NCI-H2196 treated with DMSO at 0.1 percent for 48 hours (cell line): ENCODE measurements at regions not wholly inside any gene's neighbourhood (a gene's known extent, or its start where the extent isn't known, plus 50 kb on each side); places are given as distances from the start of the nearest gene placed in this dataset.
"Not testable (repeated sequence)": the region's sequence is repeated elsewhere in the genome, so short reads cannot be mapped to it uniquely, and the experiment has no call there.

Experiments
- DNase-seq: peaks from one replicate; lab custom pipeline; 2025; ENCODE audit not compliant: unreplicated experiment; lab: John Stamatoyannopoulos, UW

DNA sequence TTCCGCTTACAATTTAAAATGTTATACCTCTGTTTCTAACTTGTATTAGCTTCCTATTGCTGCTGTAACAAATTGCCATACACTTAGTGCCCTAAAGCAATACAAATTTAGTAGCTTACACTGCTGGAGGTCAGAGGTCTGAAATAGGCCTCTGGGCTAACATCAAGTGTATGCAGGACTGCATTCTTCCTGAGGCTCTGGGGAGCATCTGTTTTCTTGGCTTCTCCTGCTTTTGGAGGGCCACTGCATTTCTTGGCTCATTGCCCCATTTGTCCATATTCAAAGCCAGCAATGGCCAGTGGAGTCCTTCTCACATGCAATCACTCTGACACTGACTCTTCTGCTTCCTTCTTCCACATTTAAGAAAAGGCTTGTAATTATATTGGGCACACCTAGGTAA lies 639.8 kb upstream of the INTU start:
- no peak for DNase-seq

DNA sequence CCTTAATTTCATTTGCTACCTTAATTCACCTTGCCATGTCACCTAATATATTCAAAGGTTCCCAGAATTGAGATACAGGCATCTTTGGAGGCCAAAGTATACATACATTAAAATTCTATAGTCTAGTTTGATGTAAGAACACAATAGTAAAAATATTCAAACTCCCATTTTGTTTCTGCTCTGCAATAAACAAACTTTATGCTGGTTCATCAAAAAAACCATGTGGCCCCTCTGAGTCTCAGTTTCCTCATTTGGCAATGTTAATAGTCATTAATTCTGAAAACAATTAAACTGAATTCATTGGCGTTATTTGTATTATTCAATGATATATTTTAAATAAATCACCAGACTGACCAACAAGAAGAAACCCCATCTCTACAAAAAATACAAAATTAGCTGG lies 639.4 kb upstream of the INTU start:
- no peak for DNase-seq

DNA sequence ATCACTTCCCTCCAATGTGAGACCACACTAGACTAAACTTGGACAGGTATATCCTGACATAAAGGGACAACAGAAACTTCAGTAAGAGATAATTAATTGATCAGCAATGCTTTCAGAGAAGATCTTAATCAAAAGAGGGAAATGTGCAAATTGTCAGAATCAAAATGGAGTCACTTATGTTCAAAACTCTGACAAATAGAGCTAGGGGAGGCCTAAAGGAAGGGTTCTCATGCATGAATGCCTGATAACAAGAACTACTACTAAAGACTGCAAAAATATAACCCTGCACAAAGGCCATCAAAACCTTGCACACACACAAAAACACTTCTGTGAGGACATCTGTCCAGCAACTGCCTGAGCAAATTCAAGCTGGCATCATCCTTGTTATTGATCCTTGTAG lies 637.5 kb upstream of the INTU start:
- DNase-seq = no peak

DNA sequence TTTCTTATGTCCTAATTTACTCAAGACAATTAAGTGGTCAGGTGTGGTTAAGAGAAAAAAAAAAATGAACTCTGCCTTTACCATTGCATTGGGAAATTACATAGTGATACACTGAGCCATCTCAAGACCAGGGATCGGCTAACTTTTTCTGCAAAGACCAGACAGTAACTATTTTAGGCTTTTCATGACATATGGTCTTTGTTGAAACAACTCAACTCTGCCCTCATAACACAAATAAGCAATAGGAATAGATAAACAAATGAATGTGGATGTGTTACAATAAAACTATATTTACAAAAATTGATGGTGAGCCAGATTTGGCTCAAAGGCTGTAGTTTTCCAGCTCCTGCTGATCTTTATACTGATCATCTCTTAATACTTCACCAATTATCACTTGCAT lies 632.6 kb upstream of the INTU start:
- DNase-seq = no peak

DNA sequence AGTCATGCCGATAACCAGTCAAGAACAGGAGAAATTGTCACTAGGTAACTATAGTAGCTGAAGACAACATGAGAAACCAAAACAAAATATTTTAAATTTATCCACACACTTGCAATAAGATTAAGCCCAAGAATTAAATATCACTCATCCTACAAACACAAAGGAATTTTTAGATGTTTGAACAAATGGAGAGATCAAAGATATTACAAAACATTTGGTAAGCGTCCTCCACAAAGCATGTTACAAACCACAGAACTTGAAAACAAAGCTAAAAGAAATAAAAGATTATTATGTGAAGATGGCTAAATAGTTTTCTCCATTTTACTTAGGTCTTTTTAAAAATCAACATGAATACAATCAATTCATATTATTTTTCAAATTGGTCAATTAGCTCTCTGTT lies 631.9 kb upstream of the INTU start:
- no peak for DNase-seq

DNA sequence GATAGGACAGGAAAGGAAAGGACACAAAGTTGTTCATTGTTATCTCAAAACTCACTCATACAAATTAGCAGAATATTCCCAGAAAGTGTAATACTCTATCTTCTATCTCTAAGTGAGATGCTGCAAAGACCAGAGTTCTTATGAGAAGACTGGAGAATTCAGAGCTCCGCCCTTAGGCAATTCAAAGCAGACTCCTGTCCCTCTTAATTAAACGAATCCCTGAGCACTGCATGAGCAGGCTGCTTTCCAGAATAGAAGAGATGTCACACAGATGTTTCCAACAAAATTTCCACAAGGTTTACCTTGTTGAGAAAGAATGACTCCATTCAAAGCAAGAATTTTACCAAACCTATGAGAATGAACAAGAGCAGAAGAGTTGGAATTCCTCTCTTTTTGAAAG lies 630.8 kb upstream of the INTU start:
- no peak for DNase-seq

DNA sequence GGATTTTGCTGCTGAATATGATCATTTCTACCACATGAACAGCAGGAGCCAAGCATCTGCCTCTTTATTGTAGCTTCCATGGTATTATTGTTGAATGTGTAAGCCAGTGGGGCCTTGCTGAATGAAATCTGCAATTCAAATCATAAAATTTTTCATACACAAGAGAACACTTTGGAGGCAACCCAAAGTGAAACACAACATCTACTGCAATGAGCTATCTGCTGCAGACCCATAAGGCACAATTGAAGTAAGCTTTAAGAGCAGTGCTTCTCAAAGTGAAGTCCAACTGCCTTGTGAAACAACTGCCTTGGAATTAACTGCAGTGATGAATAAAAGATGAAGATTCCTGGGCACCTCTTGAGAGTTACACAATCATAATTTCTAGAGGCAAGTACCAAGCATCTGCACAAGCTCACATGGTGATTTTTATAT lies 626.3 kb upstream of the INTU start:
- no peak for DNase-seq

DNA sequence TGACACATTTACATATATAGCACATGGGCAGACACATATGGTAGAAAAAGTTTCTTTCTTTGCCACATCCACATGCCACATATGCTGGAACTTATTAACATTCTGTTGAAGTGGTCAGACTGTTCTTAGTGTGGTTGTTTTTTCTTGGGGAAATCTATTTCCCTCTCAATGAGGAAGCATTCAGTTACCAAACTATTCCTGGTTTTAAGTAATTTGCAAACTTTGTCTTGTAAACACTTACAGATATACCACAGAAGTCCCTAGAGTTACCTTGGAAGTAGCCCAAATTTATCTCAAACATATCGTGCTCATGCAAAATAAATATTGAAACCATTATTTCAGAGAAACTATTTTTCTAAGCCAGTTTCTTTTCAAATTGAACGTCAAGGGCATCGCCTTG lies 625.5 kb upstream of the INTU start:
- DNase-seq = no peak

DNA sequence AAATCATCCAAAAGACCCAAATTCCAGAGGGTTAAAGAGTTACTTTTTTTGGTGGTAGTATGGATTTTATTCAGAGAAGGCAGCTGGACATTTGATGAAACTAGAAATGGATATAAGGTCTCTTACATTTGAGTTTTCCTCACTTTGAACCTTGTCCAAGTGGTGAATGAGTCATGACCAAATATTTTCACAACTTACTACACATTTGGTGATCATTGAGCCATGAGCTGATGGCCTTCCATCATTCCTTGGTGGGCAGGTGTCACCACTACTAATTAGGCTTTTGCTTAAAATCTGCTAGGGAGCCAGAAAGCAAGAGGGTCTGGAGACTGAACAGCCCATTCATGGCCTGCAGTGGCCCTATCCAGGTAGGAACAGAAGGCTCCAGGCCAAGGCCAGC lies 620.2 kb upstream of the INTU start:
- DNase-seq = no peak

DNA sequence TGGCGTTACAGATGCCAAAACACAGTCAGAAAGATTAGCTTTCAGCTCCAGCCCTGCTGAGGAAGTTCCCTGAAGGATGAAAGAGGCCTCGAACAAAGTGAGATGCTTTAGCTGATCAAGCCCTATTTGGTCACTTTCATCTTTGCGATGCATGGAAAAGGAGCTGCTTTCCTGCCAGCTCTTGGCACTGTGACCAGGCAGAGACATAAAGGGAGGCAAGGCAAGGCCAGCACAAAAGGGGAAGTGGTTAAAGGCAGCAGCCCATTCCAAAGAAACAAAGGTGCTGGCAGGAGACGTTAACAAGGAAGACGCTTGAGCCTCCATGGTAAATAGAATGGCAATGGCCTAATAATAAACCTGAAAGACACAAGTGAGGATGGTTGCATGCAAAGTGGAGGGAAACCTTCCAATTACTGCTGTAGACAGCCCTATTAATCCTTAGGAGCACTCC lies 617.1 kb upstream of the INTU start:
- no peak for DNase-seq

DNA sequence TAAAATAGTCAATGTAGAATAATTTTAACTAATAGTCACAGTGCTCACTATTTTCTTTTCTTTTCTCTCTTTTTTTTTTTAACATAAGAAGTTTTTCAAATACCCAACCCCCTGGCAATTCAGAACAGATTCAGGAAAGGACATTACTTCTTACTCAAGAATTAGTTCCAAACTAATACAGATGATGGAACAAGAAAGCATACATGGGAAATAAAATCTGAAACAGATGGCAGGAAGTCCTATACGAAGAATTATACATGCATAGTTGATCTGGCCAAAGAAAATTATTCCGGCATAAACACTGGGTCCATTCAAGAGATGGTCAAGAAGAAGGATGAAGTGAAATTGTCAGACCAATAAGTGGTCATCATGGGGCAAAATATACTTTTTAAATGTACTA lies 614.4 kb upstream of the INTU start:
- DNase-seq = no peak

DNA sequence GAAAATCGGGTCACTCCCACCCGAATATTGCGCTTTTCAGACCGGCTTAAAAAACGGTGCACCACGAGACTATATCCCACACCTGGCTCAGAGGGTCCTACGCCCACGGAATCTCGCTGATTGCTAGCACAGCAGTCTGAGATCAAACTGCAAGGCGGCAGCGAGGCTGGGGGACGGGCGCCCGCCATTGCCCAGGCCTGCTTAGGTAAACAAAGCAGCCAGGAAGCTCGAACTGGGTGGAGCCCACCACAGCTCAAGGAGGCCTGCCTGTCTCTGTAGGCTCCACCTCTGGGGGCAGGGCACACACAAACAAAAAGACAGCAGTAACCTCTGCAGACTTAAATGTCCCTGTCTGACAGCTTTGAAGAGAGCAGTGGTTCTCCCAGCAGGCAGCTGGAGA lies 611.9 kb upstream of the INTU start:
- not testable (repeated sequence) for DNase-seq

DNA sequence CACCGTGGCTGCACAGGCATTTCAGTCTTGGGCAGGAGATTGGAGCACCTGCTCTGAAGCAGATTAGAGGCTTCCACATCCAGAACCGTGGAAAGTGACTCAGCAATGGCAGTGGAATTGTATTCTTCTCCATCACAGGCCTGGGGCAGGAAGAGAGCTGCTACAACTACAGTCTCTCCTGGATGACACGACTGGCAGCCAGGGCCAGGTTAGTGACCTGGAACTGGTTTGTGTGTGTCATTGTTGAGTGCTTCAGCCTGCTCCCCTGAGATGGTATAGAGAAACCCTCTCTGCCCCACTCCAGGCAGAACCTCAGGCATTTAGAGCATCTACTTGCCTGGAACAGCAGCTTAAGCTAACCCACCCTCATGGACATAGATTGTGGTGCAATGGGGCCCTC lies 596.5 kb upstream of the INTU start:
- DNase-seq = no peak

DNA sequence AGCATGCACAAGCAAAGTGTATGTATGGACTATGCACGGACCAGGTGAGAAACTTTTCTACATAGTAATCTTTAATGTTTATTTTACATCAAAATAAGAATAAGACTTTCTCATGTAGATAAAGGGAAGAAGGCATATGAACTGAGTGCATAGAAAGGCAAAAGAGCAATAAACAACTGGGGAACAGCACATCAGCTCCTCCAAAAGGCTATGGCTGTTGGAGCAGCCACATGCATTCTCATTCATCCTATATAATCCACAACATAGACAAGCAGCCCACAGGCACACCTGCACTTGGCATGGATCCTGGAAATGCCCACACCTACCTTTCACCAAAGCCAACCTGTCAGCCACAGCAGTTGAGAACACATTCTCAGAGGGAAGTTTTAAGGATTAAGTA lies 586.9 kb upstream of the INTU start:
- no peak for DNase-seq

DNA sequence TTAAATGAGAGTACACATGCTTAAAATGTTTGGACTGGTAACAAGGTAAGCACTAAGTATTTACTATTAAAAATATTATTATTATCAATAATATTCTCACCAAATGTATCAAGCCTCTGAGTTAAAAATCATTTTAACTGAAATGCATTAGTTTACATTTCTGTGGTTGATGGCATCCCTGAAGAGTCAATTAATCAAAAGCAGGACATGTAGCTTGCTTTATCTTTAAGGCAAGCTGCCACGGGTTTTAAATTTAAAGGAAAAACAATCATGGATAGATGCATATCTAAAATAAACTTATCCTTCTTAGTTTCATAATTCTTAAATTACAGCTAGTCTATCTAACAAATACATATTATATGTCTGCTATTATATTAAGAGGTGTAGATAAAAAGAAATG lies 584.8 kb upstream of the INTU start:
- no peak for DNase-seq

DNA sequence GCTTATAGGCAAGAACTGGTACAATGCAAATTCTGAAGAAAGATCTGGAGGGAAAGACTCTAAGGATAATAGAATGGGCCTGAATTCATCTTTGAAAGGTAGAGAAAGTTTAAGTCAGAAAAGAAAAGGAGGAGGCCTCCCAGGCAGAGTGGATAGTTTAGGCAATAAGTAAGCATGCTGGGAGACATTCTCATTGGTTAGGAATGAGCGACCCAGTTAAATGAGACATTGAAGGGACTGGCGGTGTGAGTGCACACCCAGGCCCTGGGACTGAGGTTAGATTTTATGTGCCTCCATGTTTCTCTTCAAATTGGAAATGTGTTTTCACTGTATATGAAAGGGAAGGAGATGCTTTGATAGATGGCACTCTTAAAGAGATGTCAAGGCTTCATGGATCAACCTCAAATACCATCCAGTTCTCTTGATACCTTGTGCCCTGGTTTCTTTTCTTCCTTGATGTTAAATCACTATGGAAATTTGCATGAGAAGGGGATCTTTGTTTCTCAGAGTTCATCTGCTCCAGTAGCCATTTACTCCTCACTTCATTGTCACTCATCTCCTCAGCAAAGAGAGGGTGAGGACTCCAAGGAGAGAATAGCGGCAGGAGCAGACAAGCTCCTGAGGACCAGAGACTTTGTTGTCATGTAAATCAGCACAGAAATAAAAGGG lies 584.2 kb upstream of the INTU start:
- DNase-seq = no peak

DNA sequence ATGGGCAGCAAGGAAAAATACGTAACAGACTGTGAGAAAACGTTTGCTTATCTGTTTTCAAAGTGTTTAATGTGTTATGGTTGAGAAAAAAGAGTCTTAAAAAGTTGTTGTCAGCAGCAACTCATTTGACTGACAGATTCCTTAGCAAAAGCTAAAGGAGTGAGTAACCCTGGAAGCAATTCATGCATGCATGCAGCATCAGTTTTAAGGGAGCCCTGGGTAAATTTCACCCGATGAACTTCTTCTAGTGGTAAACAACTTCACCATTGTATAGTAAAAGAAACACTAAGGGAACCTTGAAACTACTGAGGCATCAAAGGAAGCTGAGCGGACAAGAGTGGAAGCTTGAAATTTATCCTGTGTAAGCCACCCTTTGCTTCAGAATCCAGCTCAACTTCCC lies 583.2 kb upstream of the INTU start:
- DNase-seq = no peak

DNA sequence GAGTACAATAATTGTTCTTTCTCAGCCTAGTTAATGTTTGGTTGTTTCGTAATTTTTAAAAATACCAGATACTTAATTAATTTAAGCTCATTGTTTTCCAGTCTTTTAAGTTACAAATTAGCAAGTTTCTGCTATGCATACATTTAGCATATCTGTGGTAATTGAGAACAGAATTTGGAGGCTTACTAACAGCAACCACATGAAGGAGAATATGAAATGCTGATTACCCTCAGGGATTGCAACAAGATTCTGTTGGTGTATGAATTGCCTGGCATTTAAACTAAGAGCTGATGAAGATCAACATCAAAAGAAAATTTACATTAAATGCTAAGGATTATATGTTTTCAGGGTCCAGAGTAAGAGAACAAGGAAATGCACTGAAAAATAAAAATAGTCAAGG lies 580.0 kb upstream of the INTU start:
- DNase-seq = no peak

DNA sequence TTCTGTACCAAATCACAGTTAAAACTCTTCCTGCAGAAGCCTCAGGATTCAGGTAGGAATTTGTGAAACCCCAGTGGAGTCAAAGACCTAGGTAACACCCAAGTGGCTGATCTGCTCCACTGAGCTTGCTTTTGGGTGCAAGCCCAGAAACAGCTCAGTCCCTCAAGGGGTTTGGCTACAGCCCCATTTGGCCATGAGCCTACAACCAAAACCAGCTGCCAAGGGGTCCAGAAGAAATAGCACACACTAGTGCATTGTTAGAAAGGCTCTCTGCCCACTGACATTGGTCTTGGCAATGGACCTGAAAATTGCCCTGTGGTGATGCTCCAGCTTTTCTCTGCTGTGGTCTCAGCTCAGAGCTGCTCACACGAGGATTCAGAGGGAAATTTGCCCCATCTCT lies 577.4 kb upstream of the INTU start:
- peak; percentile 1 for DNase-seq

DNA sequence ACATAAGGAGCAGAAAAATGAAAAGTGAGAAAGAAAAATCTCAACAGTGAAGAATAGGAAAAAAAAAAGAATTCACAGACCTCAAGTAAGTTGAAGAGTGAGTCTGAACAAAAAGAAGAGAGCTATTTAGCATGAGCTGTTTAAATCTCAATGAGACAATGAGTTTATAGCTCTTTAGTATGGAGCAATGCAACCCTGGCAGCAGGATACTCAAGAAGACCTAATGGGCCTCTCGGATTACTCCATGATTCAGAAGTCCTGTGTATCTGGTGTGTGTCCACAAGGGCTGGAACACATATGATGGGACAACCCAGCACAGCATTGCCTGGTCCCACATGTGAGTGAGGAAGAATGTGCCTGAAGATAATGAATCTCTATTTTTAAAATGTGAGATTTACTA lies 563.1 kb upstream of the INTU start:
- no peak for DNase-seq

DNA sequence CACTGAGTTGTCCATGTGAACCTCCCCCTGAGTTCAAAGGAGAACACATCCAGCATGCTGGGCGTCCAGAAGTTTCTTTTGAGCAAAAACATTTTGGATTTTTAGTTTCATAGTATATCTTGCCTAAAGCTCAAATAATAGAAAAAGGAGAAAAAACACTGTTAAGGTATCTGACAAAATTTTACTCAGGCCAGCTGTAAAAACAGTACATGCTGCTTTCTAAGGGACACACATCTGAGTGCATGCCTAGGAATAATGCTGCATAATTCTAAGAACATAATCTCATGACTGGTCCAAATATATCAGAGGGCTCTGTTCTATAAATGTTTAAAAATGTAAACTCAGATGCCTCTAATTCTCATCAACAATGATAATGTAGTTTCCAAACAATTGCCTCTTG lies 561.3 kb upstream of the INTU start:
- no peak for DNase-seq

DNA sequence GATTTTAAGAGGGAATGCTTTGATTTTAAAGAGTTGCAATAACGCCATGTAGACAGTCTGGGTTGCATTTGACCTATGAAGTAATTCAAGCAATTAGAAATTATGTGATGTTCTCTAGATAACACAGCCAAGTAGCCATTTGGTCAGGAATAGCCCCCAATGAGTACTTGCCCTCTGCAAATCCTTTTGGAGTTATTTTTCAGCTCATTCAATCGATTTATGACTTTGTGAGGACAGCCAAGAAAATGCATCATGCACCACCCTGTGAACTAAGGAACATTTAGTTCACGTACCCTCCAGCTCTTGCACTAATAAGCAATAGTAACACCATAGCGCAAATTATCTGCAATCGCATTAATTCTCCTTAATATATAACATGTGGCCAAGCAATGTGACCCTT lies 552.6 kb upstream of the INTU start:
- DNase-seq = no peak

DNA sequence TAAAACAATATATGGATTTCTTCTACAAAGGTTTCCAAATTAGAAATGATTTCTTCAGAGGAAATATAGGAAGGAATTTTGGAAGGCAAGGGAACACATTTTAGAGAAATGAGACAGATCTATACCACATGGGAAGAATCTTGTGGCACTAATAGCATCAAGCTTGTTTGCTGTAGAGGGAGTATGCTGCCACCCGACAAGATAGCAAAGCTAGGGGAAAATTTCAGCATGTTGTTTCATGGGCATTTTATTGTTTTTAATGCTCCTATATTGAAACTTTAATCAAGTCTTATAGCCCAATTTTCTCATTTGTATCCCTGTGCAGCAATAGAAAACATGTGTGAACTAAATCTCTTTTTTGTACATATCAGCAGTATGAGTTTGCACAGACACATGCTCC lies 551.7 kb upstream of the INTU start:
- DNase-seq = no peak

DNA sequence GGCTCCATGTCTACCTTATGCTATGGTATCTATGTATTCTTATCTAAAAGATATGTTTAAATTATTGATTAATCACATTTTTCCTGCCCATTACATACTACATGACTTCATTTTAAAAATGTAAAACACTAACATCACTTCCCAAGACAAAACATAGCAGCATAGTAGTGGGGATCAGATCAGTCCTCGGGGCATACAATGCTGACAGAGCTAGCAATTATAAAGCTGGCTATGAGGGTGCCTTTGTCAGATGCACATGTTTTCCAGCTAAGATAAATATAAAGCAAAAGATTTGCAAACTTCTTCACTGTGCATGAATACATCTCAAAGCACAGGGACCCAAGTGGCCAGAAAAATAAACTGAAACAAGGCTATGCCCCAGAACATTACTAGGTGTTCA lies 549.8 kb upstream of the INTU start:
- DNase-seq = no peak
